Liver (tissue), 8 donors: ENCODE measurements at regions not wholly inside any gene's neighbourhood (a gene's known extent, or its start where the extent isn't known, plus 50 kb on each side); places are given as distances from the start of the nearest gene placed in this dataset.

ENCODE experiments used
- DNase-seq: peaks from one replicate; pipeline ENCODE4 v3.0.0-alpha.2; 2017; ENCODE audit warnings: low spot score
- H3K27ac ChIP-seq, 2 donors: one replicate each; pipeline ENCODE4 v1.7.0; 2013; ENCODE audit warnings: inconsistent platforms in 2 of 2, low read length in 2 of 2, control low read depth in 1 of 2, low read depth in 1 of 2, mild to moderate bottlenecking in 1 of 2
- H3K27me3 ChIP-seq, 4 donors: one replicate each; pipeline versions ENCODE4 v1.6.1 to v1.7.0; 2013; ENCODE audit warnings: low read length in 3 of 4, inconsistent platforms in 1 of 4, mild to moderate bottlenecking in 1 of 4, moderate library complexity in 1 of 4; ENCODE audit not compliant: control insufficient read depth in 4 of 4, insufficient read depth in 4 of 4
- H3K36me3 ChIP-seq, 4 donors: one replicate each; pipeline versions ENCODE4 v1.6.1 to v1.7.0; 2013; ENCODE audit warnings: low read length in 3 of 4, mild to moderate bottlenecking in 3 of 4, low read depth in 1 of 4, moderate library complexity in 1 of 4; ENCODE audit not compliant: control insufficient read depth in 4 of 4, insufficient read depth in 3 of 4
- H3K4me1 ChIP-seq, 4 donors: one replicate each; pipeline versions ENCODE4 v1.6.1 to v1.7.0; 2013; ENCODE audit warnings: low read length in 3 of 4, mild to moderate bottlenecking in 3 of 4, moderate library complexity in 1 of 4; ENCODE audit not compliant: control insufficient read depth in 4 of 4, insufficient read depth in 4 of 4
- H3K4me3 ChIP-seq, 3 donors: one replicate each; pipeline versions ENCODE4 v1.6.1 to v1.7.0; 2013; ENCODE audit warnings: low read length in 3 of 3, control low read depth in 1 of 3, low read depth in 1 of 3, mild to moderate bottlenecking in 1 of 3
- H3K9ac ChIP-seq, 2 donors: one replicate each; pipeline ENCODE4 v1.7.0; 2013; ENCODE audit warnings: low read length in 2 of 2, mild to moderate bottlenecking in 2 of 2, moderate library complexity in 2 of 2, control low read depth in 1 of 2, low read depth in 1 of 2
- H3K9me3 ChIP-seq, 4 donors: one replicate each; pipeline versions ENCODE4 v1.6.1 to v1.7.0; 2013; ENCODE audit warnings: low read length in 3 of 4; ENCODE audit not compliant: control insufficient read depth in 4 of 4
- FOXA1 ChIP-seq: IDR thresholded peaks from 2 replicates; pipeline ENCODE4 v1.6.1; 2016; ENCODE audit warnings: antibody characterized with exemption
- GABPA ChIP-seq, 2 donors: IDR thresholded peaks in 1 of 2; conservative IDR thresholded peaks in 1 of 2; 2 replicates each; pipeline ENCODE4 v1.6.1; 2016; ENCODE audit warnings: antibody characterized with exemption in 2 of 2, mild to moderate bottlenecking in 1 of 2, moderate library complexity in 1 of 2
- HNF4A ChIP-seq, 2 donors: conservative IDR thresholded peaks; 2 replicates each; pipeline ENCODE4 v1.6.1; 2016; ENCODE audit warnings: antibody characterized with exemption in 2 of 2, mild to moderate bottlenecking in 2 of 2
- HNF4G ChIP-seq: IDR thresholded peaks from 2 replicates; pipeline ENCODE4 v1.6.1; 2016; ENCODE audit warnings: antibody characterized with exemption
- JUND ChIP-seq, 2 donors: IDR thresholded peaks; 2 replicates each; pipeline ENCODE4 v1.6.1; 2016; ENCODE audit warnings: antibody characterized with exemption in 2 of 2
- MAX ChIP-seq: IDR thresholded peaks from 2 replicates; pipeline ENCODE4 v1.6.1; 2016; ENCODE audit warnings: antibody characterized with exemption
- NR2F2 ChIP-seq: IDR thresholded peaks from 2 replicates; pipeline ENCODE4 v1.6.1; 2016; ENCODE audit warnings: antibody characterized with exemption
- RAD21 ChIP-seq, 2 donors: IDR thresholded peaks; 2 replicates each; pipeline ENCODE4 v1.6.1; 2016; ENCODE audit warnings: antibody characterized with exemption in 2 of 2, mild to moderate bottlenecking in 2 of 2
- RXRA ChIP-seq, 2 donors: IDR thresholded peaks; 2 replicates each; pipeline ENCODE4 v1.6.1; 2017 to 2018; ENCODE audit warnings: antibody characterized with exemption in 2 of 2, mild to moderate bottlenecking in 1 of 2
- SP1 ChIP-seq: IDR thresholded peaks from 2 replicates; pipeline ENCODE4 v1.6.1; 2018; ENCODE audit warnings: antibody characterized with exemption, mild to moderate bottlenecking
- WGBS: extraction: QIAGEN DNeasy Blood & Tissue Kit; methylation state at CpG from one replicate; pipeline ENCODE4 v1.1.7; 2013; 5-methylcytosine and 5-hydroxymethylcytosine counted together
- TF ChIP-seq, protein P1 (sequence below): fragments of 150-350 bp; IDR thresholded peaks from 2 replicates; pipeline ENCODE4 v1.5.1; 2017; ENCODE audit warnings: improper control_type of control experiment, low read depth, low read length; ENCODE audit not compliant: missing input control
- donor health status: healthy.
- donor health status: healthy.
- donor health status: healthy.
- donor health status: healthy.
- donor health status: healthy.

DNA sequence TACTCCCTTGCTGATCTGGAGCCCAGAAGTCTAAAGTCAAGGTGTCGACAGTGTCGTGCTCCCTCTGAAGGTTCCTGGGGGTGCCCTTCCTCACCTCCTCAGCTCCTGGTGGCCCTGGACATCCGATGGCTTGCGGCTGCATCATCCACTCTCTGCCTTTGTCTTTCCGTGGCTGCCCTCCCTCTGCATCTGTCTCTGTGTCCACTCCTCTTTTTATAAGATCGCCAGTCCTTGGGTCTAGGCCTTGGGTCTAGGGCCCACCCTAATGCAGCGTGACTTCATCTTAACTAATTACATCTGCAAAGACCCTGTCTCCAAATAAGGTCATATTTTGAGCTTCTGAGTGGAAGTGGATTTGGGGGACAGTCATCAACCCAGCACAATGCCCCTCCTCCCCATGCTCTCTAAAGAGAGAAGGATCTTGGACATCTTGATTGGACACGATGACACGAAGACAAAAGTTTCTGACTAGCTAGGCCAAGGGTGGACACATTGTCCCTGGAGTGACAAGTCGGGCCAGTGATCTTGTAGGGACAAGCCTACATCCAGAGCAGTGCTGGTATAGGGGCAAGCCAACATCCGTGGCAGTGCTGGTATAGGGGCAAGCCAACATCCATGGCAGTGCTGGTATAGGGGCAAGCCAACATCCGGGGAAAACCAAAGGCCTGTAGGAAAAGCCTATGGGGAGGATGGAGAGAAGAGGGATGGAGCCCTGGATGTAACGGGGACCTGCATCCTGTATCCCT is 93.9 kb upstream of the DIO3 start:
- WGBS, result 95% methylated on average over 13 of the region's 13 CpGs
- H3K9me3 ChIP-seq, result no peaks in the 10 kb centered on the region
- H3K4me3 ChIP-seq, result no peak overlapping the region
- no peak overlapping the region for H3K27ac ChIP-seq
- TF ChIP-seq HNF4G, result no peak
- H3K36me3 ChIP-seq, result no peaks in the 10 kb centered on the region
- H3K9ac ChIP-seq, result no peak overlapping the region
- H3K27me3 ChIP-seq, result no peaks in the 10 kb centered on the region
- DNase-seq, result peak; percentile 27
- peaks cover 0 to 2% (median 0%) of the 10 kb centered on the region in 4 donors for H3K4me1 ChIP-seq

GRCh38 chr14:101469382-101470247 is 91.7 kb upstream of the DIO3 start:
- Histone ChIP-seq H3K36me3 (no peaks in the 10 kb centered on the region), H3K4me3 (no peak overlapping the region), H3K4me1 (peaks cover 0 to 2% (median 0%) of the 10 kb centered on the region in 4 donors), H3K27me3 (no peaks in the 10 kb centered on the region), H3K9me3 (no peaks in the 10 kb centered on the region), H3K27ac (no peak overlapping the region), H3K9ac (no peak overlapping the region)
- TF ChIP-seq HNF4A (conservative IDR thresholded peaks at IDR 0.05), result no peak
- TF ChIP-seq JUND (IDR thresholded peaks at IDR 0.05), result no peak
- no peak for TF ChIP-seq SP1
- no peak for TF ChIP-seq MAX
- no peak for TF ChIP-seq GABPA (IDR thresholded peaks at IDR 0.05 in 1 of 2, conservative IDR thresholded peaks at IDR 0.05 in 1 of 2)
- no peak for TF ChIP-seq NR2F2
- TF ChIP-seq, protein P1, sequence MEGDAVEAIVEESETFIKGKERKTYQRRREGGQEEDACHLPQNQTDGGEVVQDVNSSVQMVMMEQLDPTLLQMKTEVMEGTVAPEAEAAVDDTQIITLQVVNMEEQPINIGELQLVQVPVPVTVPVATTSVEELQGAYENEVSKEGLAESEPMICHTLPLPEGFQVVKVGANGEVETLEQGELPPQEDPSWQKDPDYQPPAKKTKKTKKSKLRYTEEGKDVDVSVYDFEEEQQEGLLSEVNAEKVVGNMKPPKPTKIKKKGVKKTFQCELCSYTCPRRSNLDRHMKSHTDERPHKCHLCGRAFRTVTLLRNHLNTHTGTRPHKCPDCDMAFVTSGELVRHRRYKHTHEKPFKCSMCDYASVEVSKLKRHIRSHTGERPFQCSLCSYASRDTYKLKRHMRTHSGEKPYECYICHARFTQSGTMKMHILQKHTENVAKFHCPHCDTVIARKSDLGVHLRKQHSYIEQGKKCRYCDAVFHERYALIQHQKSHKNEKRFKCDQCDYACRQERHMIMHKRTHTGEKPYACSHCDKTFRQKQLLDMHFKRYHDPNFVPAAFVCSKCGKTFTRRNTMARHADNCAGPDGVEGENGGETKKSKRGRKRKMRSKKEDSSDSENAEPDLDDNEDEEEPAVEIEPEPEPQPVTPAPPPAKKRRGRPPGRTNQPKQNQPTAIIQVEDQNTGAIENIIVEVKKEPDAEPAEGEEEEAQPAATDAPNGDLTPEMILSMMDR, result no peak
- no peak for TF ChIP-seq RXRA (IDR thresholded peaks at IDR 0.05)
- TF ChIP-seq FOXA1, result no peak
- peak; percentile 32 for DNase-seq
- 90% methylated on average over 25 of the region's 25 CpGs for WGBS

GRCh38 chr14:101470266-101470665 is 91.0 kb upstream of the DIO3 start:
- TF ChIP-seq RAD21 (IDR thresholded peaks at IDR 0.05) (no peak), GABPA (IDR thresholded peaks at IDR 0.05 in 1 of 2, conservative IDR thresholded peaks at IDR 0.05 in 1 of 2) (no peak)
- no peak for DNase-seq
- Histone ChIP-seq H3K4me3 (no peak overlapping the region), H3K9ac (no peak overlapping the region), H3K27me3 (no peaks in the 10 kb centered on the region), H3K27ac (no peak overlapping the region), H3K4me1 (peaks cover 0 to 2% (median 1%) of the 10 kb centered on the region in 4 donors), H3K9me3 (no peaks in the 10 kb centered on the region), H3K36me3 (no peaks in the 10 kb centered on the region)
- 84% methylated on average over 12 of the region's 12 CpGs for WGBS
